B cell (primary cell): ENCODE measurements at regions not wholly inside any gene's neighbourhood (a gene's known extent, or its start where the extent isn't known, plus 50 kb on each side); places are given as distances from the start of the nearest gene placed in this dataset.

Experiments
- ATAC-seq: fragments of 200-7000 bp; cut with Tn5 transposase; one replicate; pipeline ENCODE4 v1.10.0; 2021; ENCODE audit warnings: low read depth, mild to moderate bottlenecking, moderate number of reproducible peaks, moderate library complexity
- CTCF ChIA-PET: fragments of 350-600 bp; sonication (Branson Sonifier 250); formaldehyde crosslinking; loops from one replicate; lab custom pipeline; 2021; ENCODE audit warnings: antibody characterized with exemption, inconsistent platforms; lab: Charles Lee
- POLR2A ChIA-PET: fragments of 350-600 bp; sonication (Branson Sonifier 250); formaldehyde crosslinking; loops from one replicate; lab custom pipeline; 2021; ENCODE audit warnings: antibody characterized with exemption; lab: Charles Lee
- DNase-seq: peaks from one replicate; pipeline ENCODE4 v3.0.0; 2013
- H2AFZ ChIP-seq: 2 replicates; pipeline ENCODE4 v1.6.1; 2012; ENCODE audit warnings: mild to moderate bottlenecking, low read depth, low read length; ENCODE audit not compliant: insufficient read depth, poor library complexity, severe bottlenecking
- H3K27ac ChIP-seq, 2 donors: 1 replicate in 1 of 2; 2 replicates in 1 of 2; pipeline ENCODE4 v1.5.1; 2012 to 2013; ENCODE audit warnings: low read length in 2 of 2, mild to moderate bottlenecking in 2 of 2, moderate library complexity in 1 of 2
- H3K27me3 ChIP-seq, 4 experiments: fragments of 200-600 bp in 1 of 4; sonication (generic) in 1 of 4; replicated peaks in 1 of 4; 1 replicate in 2 of 4; 2 replicates in 2 of 4; pipeline versions ENCODE4 v1.6.1 to v1.7.0; 2013 to 2016; ENCODE audit warnings: low read length in 3 of 4, mild to moderate bottlenecking in 2 of 4, mixed read lengths in 1 of 4, moderate library complexity in 1 of 4; ENCODE audit not compliant: insufficient read depth in 4 of 4, control insufficient read depth in 3 of 4; ENCODE audit errors: control extremely low read depth in 1 of 4
- H3K36me3 ChIP-seq, 2 experiments: replicated peaks in 1 of 2; 1 replicate in 1 of 2; 2 replicates in 1 of 2; pipeline versions ENCODE4 v1.6.1 to v1.7.1; 2013; ENCODE audit warnings: low read length in 1 of 2; ENCODE audit not compliant: insufficient read depth in 2 of 2, control insufficient read depth in 1 of 2; ENCODE audit errors: control extremely low read depth in 1 of 2, extremely low read depth in 1 of 2
- H3K4me1 ChIP-seq, 2 donors: fragments of 200-600 bp in 1 of 2; sonication (generic) in 1 of 2; 1 replicate in 1 of 2; 2 replicates in 1 of 2; pipeline versions ENCODE4 v1.5.1 to v1.6.1; 2013 to 2017; ENCODE audit warnings: low read length in 2 of 2; ENCODE audit not compliant: control insufficient read depth in 2 of 2, insufficient read depth in 2 of 2
- H3K4me2 ChIP-seq: replicated peaks from 2 replicates; pipeline ENCODE3; 2012; ENCODE audit warnings: mild to moderate bottlenecking, low read depth, low read length; ENCODE audit not compliant: poor library complexity, severe bottlenecking
- H3K4me3 ChIP-seq, 5 experiments: fragments of 200-600 bp in 1 of 5; sonication (generic) in 1 of 5; 1 replicate in 3 of 5; 2 replicates in 2 of 5; pipeline versions ENCODE4 v1.5.1 to v1.7.0; 2011 to 2016; ENCODE audit warnings: low read length in 4 of 5, mild to moderate bottlenecking in 4 of 5, low read depth in 2 of 5, control low read depth in 1 of 5, moderate library complexity in 1 of 5; ENCODE audit not compliant: insufficient read depth in 1 of 5; ENCODE audit errors: control extremely low read depth in 1 of 5, extremely low read depth in 1 of 5
- H3K79me2 ChIP-seq: fragments of 200-600 bp; sonication (generic); one replicate; pipeline ENCODE4 v1.6.0; 2016; ENCODE audit warnings: low read length; ENCODE audit not compliant: control insufficient read depth, insufficient read depth
- H3K9ac ChIP-seq: fragments of 200-600 bp; sonication (generic); 2 replicates; pipeline ENCODE4 v1.6.1; 2017; ENCODE audit warnings: mild to moderate bottlenecking, low read length, moderate library complexity
- H3K9me3 ChIP-seq, 3 donors: one replicate each; pipeline versions ENCODE4 v1.6.1 to v1.7.1; 2013; ENCODE audit warnings: low read length in 2 of 3; ENCODE audit not compliant: control insufficient read depth in 2 of 3, insufficient read depth in 1 of 3; ENCODE audit errors: control extremely low read depth in 1 of 3
- H4K20me1 ChIP-seq: 2 replicates; pipeline ENCODE4 v1.6.0; 2012; ENCODE audit warnings: mild to moderate bottlenecking, low read length; ENCODE audit not compliant: insufficient read depth, control insufficient read depth, poor library complexity, severe bottlenecking
- H3K27ac Mint-ChIP-seq: one replicate; pipeline ENCODE4 v1.8.0; 2021; ENCODE audit warnings: mixed read lengths
- H3K27me3 Mint-ChIP-seq: one replicate; pipeline ENCODE4 v1.8.0; 2021; ENCODE audit warnings: mixed read lengths
- H3K4me1 Mint-ChIP-seq: one replicate; pipeline ENCODE4 v1.8.0; 2021; ENCODE audit warnings: mixed read lengths
- H3K4me3 Mint-ChIP-seq: one replicate; pipeline ENCODE4 v1.8.0; 2021; ENCODE audit warnings: mixed read lengths
- H3K9me3 Mint-ChIP-seq: one replicate; pipeline ENCODE4 v1.8.0; 2022; ENCODE audit warnings: mixed read lengths; ENCODE audit not compliant: insufficient read depth
- CTCF ChIP-seq: fragments of 200-600 bp; IDR thresholded peaks from one replicate; pipeline ENCODE4 v1.8.0; 2022; ENCODE audit warnings: antibody characterized with exemption, mild to moderate bottlenecking
- EZH2 ChIP-seq: IDR thresholded peaks from 2 replicates; pipeline ENCODE4 v1.6.1; 2012; ENCODE audit warnings: borderline replicate concordance, low read depth, mild to moderate bottlenecking, moderate library complexity, low read length; ENCODE audit not compliant: insufficient read depth, poor library complexity, severe bottlenecking
- WGBS: methylation state at CpG from one replicate; pipeline ENCODE4 v1.1.5; 2013; ENCODE audit warnings: missing lambda C conversion rate; ENCODE audit not compliant: insufficient coverage; 5-methylcytosine and 5-hydroxymethylcytosine counted together
- intact Hi-C: fragments of 100-400 bp; cut with micrococcal nuclease; formaldehyde crosslinking; loops from one replicate; pipeline ENCODE4 v1.10.0; 2022

GRCh38 chr7:15863951-15864625, 177.6 kb upstream of the MEOX2 start:
- no peaks in the 10 kb centered on the region for H3K27me3 ChIP-seq
- no peak overlapping the region for H3K27ac ChIP-seq
- no peaks in the 10 kb centered on the region for H3K4me1 Mint-ChIP-seq
- no peak for ATAC-seq
- POLR2A ChIA-PET = no interaction called here
- no peaks in the 10 kb centered on the region for H3K36me3 ChIP-seq
- no peak overlapping the region for H3K4me3 ChIP-seq
- intact Hi-C loops = no loop called here
- no peak for DNase-seq
- no peak overlapping the region for H2AFZ ChIP-seq
- 100% methylated on average over 2 of the region's 4 CpGs for WGBS
- H3K27ac Mint-ChIP-seq = no peak overlapping the region
- no peaks in the 10 kb centered on the region for H3K9me3 ChIP-seq
- H3K4me2 ChIP-seq = no peak overlapping the region
- H3K27me3 Mint-ChIP-seq = no peaks in the 10 kb centered on the region
- H3K4me3 Mint-ChIP-seq = no peak overlapping the region
- H3K9me3 Mint-ChIP-seq = peaks cover 4% of the 10 kb centered on the region
- no peaks in the 10 kb centered on the region for H3K79me2 ChIP-seq
- H3K9ac ChIP-seq = no peak overlapping the region
- H4K20me1 ChIP-seq = no peaks in the 10 kb centered on the region
- TF ChIP-seq CTCF (no peak), EZH2 (no peak)
- CTCF ChIA-PET = no interaction called here
- H3K4me1 ChIP-seq = no peaks in the 10 kb centered on the region

GRCh38 chr7:15862781-15863165, 176.3 kb upstream of the MEOX2 start:
- H3K79me2 ChIP-seq = no peaks in the 10 kb centered on the region
- H3K36me3 ChIP-seq = no peaks in the 10 kb centered on the region
- Mint-ChIP-seq H3K4me3 (no peak overlapping the region), H3K4me1 (no peaks in the 10 kb centered on the region), H3K27ac (no peak overlapping the region), H3K9me3 (peaks cover 4% of the 10 kb centered on the region), H3K27me3 (no peaks in the 10 kb centered on the region)
- ChIA-PET CTCF (no interaction called here), POLR2A (no interaction called here)
- H3K9me3 ChIP-seq = no peaks in the 10 kb centered on the region
- no peak overlapping the region for H3K4me3 ChIP-seq
- no peak for TF ChIP-seq EZH2
- no peak for TF ChIP-seq CTCF
- no peak overlapping the region for H3K4me2 ChIP-seq
- intact Hi-C loops = no loop called here
- no peak for DNase-seq
- H2AFZ ChIP-seq = no peak overlapping the region
- no peaks in the 10 kb centered on the region for H3K27me3 ChIP-seq
- H3K27ac ChIP-seq = no peak overlapping the region
- H3K9ac ChIP-seq = no peak overlapping the region
- no peak for ATAC-seq
- no peaks in the 10 kb centered on the region for H4K20me1 ChIP-seq
- H3K4me1 ChIP-seq = no peaks in the 10 kb centered on the region
